ENCODE measurements at regions not wholly inside any gene's neighbourhood (a gene's known extent, or its start where the extent isn't known, plus 50 kb on each side); places are given as distances from the start of the nearest gene placed in this dataset.
"Not testable (repeated sequence)": the region's sequence is repeated elsewhere in the genome, so short reads cannot be mapped to it uniquely, and the experiment has no call there.

GRCh38 chr9:90188656-90189055 lies 454.0 kb downstream of the DIRAS2 start:
- no peak overlapping the region for H3K4me2 ChIP-seq
- H4K20me1 ChIP-seq (ENCODE audit: insufficient read depth) = no peaks in the 10 kb centered on the region
- no peak for TF ChIP-seq IRF3 (IDR thresholded peaks at IDR 0.05; ENCODE audit: low read depth, low read length)
- no peak for TF ChIP-seq YY1 (IDR thresholded peaks at IDR 0.05; ENCODE audit: low read depth)
- TF ChIP-seq SMC3 (IDR thresholded peaks at IDR 0.05; ENCODE audit: low read depth, low read length) = no peak
- TF ChIP-seq JUND (IDR thresholded peaks at IDR 0.05) = no peak
- TF ChIP-seq EZH2phosphoT487 (IDR thresholded peaks at IDR 0.05; ENCODE audit: borderline replicate concordance, low read depth) = no peak
- TF ChIP-seq USF1 (IDR thresholded peaks at IDR 0.05; ENCODE audit: borderline replicate concordance, low read depth) = no peak
- TF ChIP-seq ELF1 (IDR thresholded peaks at IDR 0.05) = no peak
- TF ChIP-seq MXI1 (IDR thresholded peaks at IDR 0.05; ENCODE audit: low read depth, low read length) = no peak
- TF ChIP-seq GATA2 (CRISPR knock-in tag; IDR thresholded peaks at IDR 0.05) = no peak
- TF ChIP-seq CTCF (IDR thresholded peaks at IDR 0.05) = no peak
- no peak for TF ChIP-seq SIN3A (IDR thresholded peaks at IDR 0.05; ENCODE audit: borderline replicate concordance, low read depth, low read length)
- TF ChIP-seq GABPA (IDR thresholded peaks at IDR 0.05; ENCODE audit: low read depth) = no peak
- TF ChIP-seq MAX (IDR thresholded peaks at IDR 0.05; ENCODE audit: low read depth) = no peak
- no peak for TF ChIP-seq RFX5 (IDR thresholded peaks at IDR 0.05; ENCODE audit: low read length)
- TF ChIP-seq FOXM1 (IDR thresholded peaks at IDR 0.05; ENCODE audit: low read depth) = no peak
- TF ChIP-seq RCOR1 (IDR thresholded peaks at IDR 0.05; ENCODE audit: low read length) = no peak
- H3K4me1 ChIP-seq (ENCODE audit: control insufficient read depth in 1 of 2, insufficient read depth in 2 of 2, low read depth in 1 of 2, low read length in 1 of 2) = no peaks in the 10 kb centered on the region; a peak in 1 of 4 replicates
- no peaks in the 10 kb centered on the region for H3K36me3 ChIP-seq (replicated peaks in 1 of 2; ENCODE audit: control insufficient read depth in 1 of 2, insufficient read depth in 2 of 2, low read length in 1 of 2)
- WGBS (ENCODE audit: low lambda C conversion rate) = 52% methylated on average over 2 of the region's 2 CpGs
- no peak for DNase-seq
- H2AFZ ChIP-seq (ENCODE audit: low read depth) = no peak overlapping the region
- H3K9me3 ChIP-seq = no peaks in the 10 kb centered on the region
- H3F3A ChIP-seq (replicated peaks; ENCODE audit: insufficient read depth) = no peaks in the 10 kb centered on the region
- ChIA-PET POLR2A (no interaction called here), CTCF (no interaction called here)
- no peak overlapping the region for H3K9ac ChIP-seq
- H3K9me2 ChIP-seq = no peaks in the 10 kb centered on the region
- no peak overlapping the region for H3K4me3 ChIP-seq (ENCODE audit: low read depth in 2 of 2, low read length in 1 of 2)
- H3K27ac ChIP-seq (ENCODE audit: low read depth in 2 of 2, low read length in 1 of 2) = no peak overlapping the region
- H3K27me3 ChIP-seq (ENCODE audit: insufficient read depth) = no peaks in the 10 kb centered on the region
- H3K79me2 ChIP-seq (ENCODE audit: insufficient read depth) = no peaks in the 10 kb centered on the region

- no peak overlapping the region for H3K4me2 ChIP-seq
- H3F3A ChIP-seq (replicated peaks; ENCODE audit: insufficient read depth) = no peaks in the 10 kb centered on the region
- no peak for DNase-seq
- H3K4me1 ChIP-seq (ENCODE audit: control insufficient read depth in 1 of 2, insufficient read depth in 2 of 2, low read depth in 1 of 2, low read length in 1 of 2) = no peaks in the 10 kb centered on the region; a peak in 1 of 4 replicates
- H3K27ac ChIP-seq (ENCODE audit: low read depth in 2 of 2, low read length in 1 of 2) = no peak overlapping the region
- H3K79me2 ChIP-seq (ENCODE audit: insufficient read depth) = no peaks in the 10 kb centered on the region
- H3K9me3 ChIP-seq = no peaks in the 10 kb centered on the region
- ChIA-PET POLR2A (no interaction called here), CTCF (no interaction called here)
- H3K9me2 ChIP-seq = no peaks in the 10 kb centered on the region
- H3K4me3 ChIP-seq (ENCODE audit: low read depth in 2 of 2, low read length in 1 of 2) = no peak overlapping the region
- no peaks in the 10 kb centered on the region for H3K36me3 ChIP-seq (replicated peaks in 1 of 2; ENCODE audit: control insufficient read depth in 1 of 2, insufficient read depth in 2 of 2, low read length in 1 of 2)
- H4K20me1 ChIP-seq (ENCODE audit: insufficient read depth) = no peaks in the 10 kb centered on the region
- no peaks in the 10 kb centered on the region for H3K27me3 ChIP-seq (ENCODE audit: insufficient read depth)
- no peak overlapping the region for H3K9ac ChIP-seq
- no peak for TF ChIP-seq CTCF (IDR thresholded peaks at IDR 0.05)
- TF ChIP-seq JUND (IDR thresholded peaks at IDR 0.05) = no peak
- TF ChIP-seq TAF1 (IDR thresholded peaks at IDR 0.05; ENCODE audit: borderline replicate concordance, low read depth, low read length) = no peak
- TF ChIP-seq FOXJ3 (CRISPR knock-in tag; IDR thresholded peaks at IDR 0.05) = no peak
- no peak for TF ChIP-seq MAX (IDR thresholded peaks at IDR 0.05; ENCODE audit: low read depth)
- H2AFZ ChIP-seq (ENCODE audit: low read depth) = no peak overlapping the region
- 43% methylated on average over 6 of the region's 6 CpGs for WGBS (ENCODE audit: low lambda C conversion rate)
These were observed 453.3 kb downstream of the DIRAS2 start for GRCh38 chr9:90189306-90189705.

GRCh38 chr9:90192465-90192864 lies 450.2 kb downstream of the DIRAS2 start:
- POLR2A ChIA-PET; DNase-seq; H3K4me1 ChIP-seq (ENCODE audit: control insufficient read depth in 1 of 2, insufficient read depth in 2 of 2, low read depth in 1 of 2, low read length in 1 of 2); CTCF ChIA-PET; H3K9me2 ChIP-seq; H3K79me2 ChIP-seq (ENCODE audit: insufficient read depth); H3K4me2 ChIP-seq; H3K27ac ChIP-seq (ENCODE audit: low read depth in 2 of 2, low read length in 1 of 2); H3K9me3 ChIP-seq; H2AFZ ChIP-seq (ENCODE audit: low read depth); H3F3A ChIP-seq (replicated peaks; ENCODE audit: insufficient read depth); H4K20me1 ChIP-seq (ENCODE audit: insufficient read depth); H3K9ac ChIP-seq; H3K4me3 ChIP-seq (ENCODE audit: low read depth in 2 of 2, low read length in 1 of 2); H3K36me3 ChIP-seq (replicated peaks in 1 of 2; ENCODE audit: control insufficient read depth in 1 of 2, insufficient read depth in 2 of 2, low read length in 1 of 2); H3K27me3 ChIP-seq (ENCODE audit: insufficient read depth): not testable (repeated sequence)
- WGBS (ENCODE audit: low lambda C conversion rate) = 8% methylated on average over 6 of the region's 7 CpGs

Measured in SK-N-SH (cell line).